GM12878 (cell line): ENCODE measurements at regions not wholly inside any gene's neighbourhood (a gene's known extent, or its start where the extent isn't known, plus 50 kb on each side); places are given as distances from the start of the nearest gene placed in this dataset.

Experiments used
- ATAC-seq: fragments of 200-7000 bp; cut with Tn5 transposase; 3 replicates; pipeline ENCODE4 v1.9.1; 2020; ENCODE audit warnings: mild to moderate bottlenecking, moderate library complexity
- BruUV-seq: library from RNA; stranded (reverse); fragments of 400-500 nt; replicated peaks from 2 replicates; lab custom pipeline; 2021; lab: Mats Ljungman, UMichigan
- CTCF ChIA-PET: fragments of 300-600 bp; sonication (Branson Sonifier 250); formaldehyde crosslinking; extraction: SDS; loops from one replicate; lab custom pipeline; 2021; ENCODE audit warnings: inconsistent platforms; lab: Yijun Ruan, JAX
- POLR2A ChIA-PET: fragments of 350-600 bp; formaldehyde crosslinking; extraction: SDS; loops from one replicate; lab custom pipeline; 2021; ENCODE audit warnings: inconsistent platforms; lab: Charles Lee
- RAD21 ChIA-PET: fragments of 300-600 bp; sonication (Branson Sonifier 250); formaldehyde crosslinking; loops from one replicate; lab custom pipeline; 2023; ENCODE audit warnings: antibody characterized with exemption; ENCODE audit not compliant: unreplicated experiment; lab: Charles Lee
- SMC1A ChIA-PET: fragments of 300-600 bp; sonication (Branson Sonifier 250); formaldehyde crosslinking; loops from one replicate; lab custom pipeline; 2023; ENCODE audit not compliant: unreplicated experiment, uncharacterized antibody; lab: Charles Lee
- DNase-seq: peaks from one replicate; pipeline ENCODE4 v3.0.0-alpha.2; 2011; ENCODE audit warnings: low read depth, low spot score
- FAIRE-seq: peaks from 3 replicates; lab custom pipeline; 2011; peaks lifted over from hg19 to GRCh38; lab: Jason Lieb, UNC
- H2AFZ ChIP-seq: 2 replicates; pipeline ENCODE4 v1.6.0; 2011; ENCODE audit warnings: low read depth, low read length, control low read depth; ENCODE audit not compliant: control insufficient read depth
- H3K27ac ChIP-seq: 2 replicates; pipeline ENCODE4 v1.5.1; 2011; ENCODE audit warnings: control low read depth; ENCODE audit not compliant: control insufficient read depth, insufficient read depth
- H3K27me3 ChIP-seq, 2 experiments: replicated peaks in 1 of 2; 2 replicates each; pipeline versions ENCODE4 v1.6.0 to v1.6.1; 2011; ENCODE audit warnings: low read length in 1 of 2; ENCODE audit not compliant: control insufficient read depth in 2 of 2, insufficient read depth in 2 of 2
- H3K36me3 ChIP-seq, 2 experiments: 2 replicates each; pipeline ENCODE4 v1.5.1; 2011; ENCODE audit warnings: low read length in 1 of 2; ENCODE audit not compliant: control insufficient read depth in 2 of 2, insufficient read depth in 2 of 2
- H3K4me1 ChIP-seq: 2 replicates; pipeline ENCODE4 v1.6.1; 2011; ENCODE audit warnings: mild to moderate bottlenecking, low read length, moderate library complexity, mixed read lengths; ENCODE audit not compliant: control insufficient read depth, insufficient read depth
- H3K4me2 ChIP-seq: 2 replicates; pipeline ENCODE4 v1.6.0; 2011; ENCODE audit warnings: control low read depth; ENCODE audit not compliant: control insufficient read depth, insufficient read depth
- H3K4me3 ChIP-seq: fragments of 200-600 bp; sonication (generic); 2 replicates; pipeline ENCODE4 v1.5.1; 2016
- H3K79me2 ChIP-seq: 2 replicates; pipeline ENCODE4 v1.6.0; 2011; ENCODE audit warnings: low read length; ENCODE audit not compliant: control insufficient read depth, insufficient read depth
- H3K9ac ChIP-seq: 2 replicates; pipeline ENCODE4 v1.8.0; 2011; ENCODE audit warnings: low read length, control low read depth, mixed read lengths; ENCODE audit not compliant: control insufficient read depth, insufficient read depth
- H3K9me3 ChIP-seq: replicated peaks from 3 replicates; pipeline ENCODE4 v1.5.1; 2011; ENCODE audit warnings: mild to moderate bottlenecking, low read length; ENCODE audit not compliant: control insufficient read depth, insufficient read depth
- H4K20me1 ChIP-seq: 2 replicates; pipeline ENCODE4 v1.6.0; 2011; ENCODE audit not compliant: control insufficient read depth, insufficient read depth
- FOXM1 ChIP-seq: IDR thresholded peaks from 2 replicates; pipeline ENCODE4 v1.6.1; 2012; ENCODE audit warnings: low read depth, mild to moderate bottlenecking, inconsistent platforms, low read length, moderate library complexity
- HDAC2 ChIP-seq: fragments of 200-600 bp; sonication (generic); IDR thresholded peaks from 2 replicates; pipeline ENCODE4 v1.6.1; 2017
- MTA3 ChIP-seq: IDR thresholded peaks from 2 replicates; pipeline ENCODE4 v1.6.1; 2012; ENCODE audit warnings: low read length, inconsistent platforms, borderline replicate concordance
- WGBS: methylation state at CpG from one replicate; pipeline ENCODE4 v1.1.6; 2016; ENCODE audit warnings: low lambda C conversion rate; ENCODE audit not compliant: insufficient replicate concordance, insufficient coverage; ENCODE audit errors: missing lambda C conversion rate; 5-methylcytosine and 5-hydroxymethylcytosine counted together
- in situ Hi-C: fragments of 300-500 bp; cut with MboI; formaldehyde crosslinking; loops from 9 replicates; pipeline ENCODE4 v1.14.3; 2018; ENCODE audit warnings: mixed read lengths
- intact Hi-C: fragments of 100-400 bp; cut with micrococcal nuclease; formaldehyde crosslinking; loops from one replicate; pipeline ENCODE4 v1.14.2; 2022; ENCODE audit not compliant: unreplicated experiment
- TF ChIP-seq, protein P1 (sequence below): fragments of 450-650 bp; IDR thresholded peaks from 2 replicates; pipeline ENCODE4 v1.6.1; 2017; ENCODE audit warnings: mild to moderate bottlenecking, moderate library complexity

DNA sequence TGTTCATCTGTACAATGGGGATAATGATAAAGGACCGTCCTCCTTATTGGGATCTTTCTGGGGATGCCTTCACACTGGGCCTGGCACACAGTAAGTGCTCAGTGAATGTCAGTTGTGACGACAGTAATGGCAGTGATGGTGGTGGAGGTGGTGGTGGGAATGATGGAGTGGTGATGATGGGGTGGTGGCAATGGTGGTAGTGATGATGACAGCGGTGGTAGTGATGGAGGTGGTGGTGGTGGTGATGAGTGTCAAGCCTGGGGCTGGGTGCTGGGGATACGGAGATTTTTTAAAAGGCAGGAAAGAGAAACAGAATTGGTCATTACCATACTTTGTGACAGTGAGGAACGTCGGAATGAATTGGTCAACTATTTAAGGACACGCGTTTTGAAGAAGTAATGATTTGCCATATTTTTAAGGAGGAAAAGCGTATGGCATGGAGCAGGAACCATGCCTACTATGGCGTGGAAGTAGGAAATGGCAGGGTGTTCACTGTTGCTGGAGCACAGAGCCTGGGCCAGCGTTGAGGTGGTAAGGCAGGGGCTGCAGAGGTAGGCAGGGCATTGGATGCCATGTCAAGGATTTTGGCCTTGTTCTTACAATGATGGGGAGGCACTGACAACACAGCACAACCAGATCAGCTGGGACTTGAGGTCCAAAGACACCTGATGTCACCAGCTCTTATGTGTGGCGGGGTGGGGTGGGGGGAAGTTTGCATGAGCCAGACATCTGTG, 128.7 kb downstream of the ACTL8 start:
- no peaks in the 10 kb centered on the region for H3K79me2 ChIP-seq
- no peak for ATAC-seq
- H3K36me3 ChIP-seq = no peaks in the 10 kb centered on the region
- in situ Hi-C loops (no loop called here), intact Hi-C loops (no loop called here)
- no peak for TF ChIP-seq HDAC2
- TF ChIP-seq MTA3 = no peak
- TF ChIP-seq FOXM1 = no peak
- TF ChIP-seq, protein P1, sequence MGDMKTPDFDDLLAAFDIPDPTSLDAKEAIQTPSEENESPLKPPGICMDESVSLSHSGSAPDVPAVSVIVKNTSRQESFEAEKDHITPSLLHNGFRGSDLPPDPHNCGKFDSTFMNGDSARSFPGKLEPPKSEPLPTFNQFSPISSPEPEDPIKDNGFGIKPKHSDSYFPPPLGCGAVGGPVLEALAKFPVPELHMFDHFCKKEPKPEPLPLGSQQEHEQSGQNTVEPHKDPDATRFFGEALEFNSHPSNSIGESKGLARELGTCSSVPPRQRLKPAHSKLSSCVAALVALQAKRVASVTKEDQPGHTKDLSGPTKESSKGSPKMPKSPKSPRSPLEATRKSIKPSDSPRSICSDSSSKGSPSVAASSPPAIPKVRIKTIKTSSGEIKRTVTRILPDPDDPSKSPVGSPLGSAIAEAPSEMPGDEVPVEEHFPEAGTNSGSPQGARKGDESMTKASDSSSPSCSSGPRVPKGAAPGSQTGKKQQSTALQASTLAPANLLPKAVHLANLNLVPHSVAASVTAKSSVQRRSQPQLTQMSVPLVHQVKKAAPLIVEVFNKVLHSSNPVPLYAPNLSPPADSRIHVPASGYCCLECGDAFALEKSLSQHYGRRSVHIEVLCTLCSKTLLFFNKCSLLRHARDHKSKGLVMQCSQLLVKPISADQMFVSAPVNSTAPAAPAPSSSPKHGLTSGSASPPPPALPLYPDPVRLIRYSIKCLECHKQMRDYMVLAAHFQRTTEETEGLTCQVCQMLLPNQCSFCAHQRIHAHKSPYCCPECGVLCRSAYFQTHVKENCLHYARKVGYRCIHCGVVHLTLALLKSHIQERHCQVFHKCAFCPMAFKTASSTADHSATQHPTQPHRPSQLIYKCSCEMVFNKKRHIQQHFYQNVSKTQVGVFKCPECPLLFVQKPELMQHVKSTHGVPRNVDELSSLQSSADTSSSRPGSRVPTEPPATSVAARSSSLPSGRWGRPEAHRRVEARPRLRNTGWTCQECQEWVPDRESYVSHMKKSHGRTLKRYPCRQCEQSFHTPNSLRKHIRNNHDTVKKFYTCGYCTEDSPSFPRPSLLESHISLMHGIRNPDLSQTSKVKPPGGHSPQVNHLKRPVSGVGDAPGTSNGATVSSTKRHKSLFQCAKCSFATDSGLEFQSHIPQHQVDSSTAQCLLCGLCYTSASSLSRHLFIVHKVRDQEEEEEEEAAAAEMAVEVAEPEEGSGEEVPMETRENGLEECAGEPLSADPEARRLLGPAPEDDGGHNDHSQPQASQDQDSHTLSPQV = no peak
- TF ChIP-seq, all 136 proteins: peak for 0
- DNase-seq = no peak
- Histone ChIP-seq H3K4me2 (no peak overlapping the region), H3K9me3 (no peaks in the 10 kb centered on the region), H2AFZ (no peak overlapping the region), H4K20me1 (no peaks in the 10 kb centered on the region), H3K27ac (no peak overlapping the region), H3K4me3 (no peak overlapping the region), H3K9ac (no peak overlapping the region), H3K4me1 (no peaks in the 10 kb centered on the region), H3K27me3 (no peaks in the 10 kb centered on the region; a peak in 1 of 4 replicates)
- SMC1A ChIA-PET = no interaction called here
- 25% methylated on average over 12 of the region's 12 CpGs for WGBS
- no peak for FAIRE-seq
- no TSS peak for BruUV-seq
- RAD21 ChIA-PET = no interaction called here
- CTCF ChIA-PET = interaction anchor here (0.6 kb wide), 1 partner anchor 9 kb away, joined by 3 read pairs; no protein-coding TSS in a partner anchor
- POLR2A ChIA-PET = no interaction called here
